Natural killer cell (primary cell): ENCODE measurements at regions not wholly inside any gene's neighbourhood (a gene's known extent, or its start where the extent isn't known, plus 50 kb on each side); places are given as distances from the start of the nearest gene placed in this dataset.
"Not testable (repeated sequence)": the region's sequence is repeated elsewhere in the genome, so short reads cannot be mapped to it uniquely, and the experiment has no call there.

Experiments used
- ATAC-seq, 3 donors: fragments of 150-1000 bp in 2 of 3; fragments of 200-7000 bp in 1 of 3; cut with Tn5 transposase; 1 replicate in 1 of 3; 2 replicates in 2 of 3; pipeline ENCODE4 v1.10.0; 2021; ENCODE audit warnings: mild to moderate bottlenecking in 2 of 3, moderate library complexity in 2 of 3
- DNase-seq, 2 donors: peaks; one replicate each; pipeline versions ENCODE4 v3.0.0 to v3.0.0-alpha.2; 2013 to 2021; ENCODE audit warnings: mixed read lengths in 1 of 2
- H3K27ac ChIP-seq: one replicate; pipeline ENCODE4 v1.5.1; 2013; ENCODE audit warnings: mild to moderate bottlenecking, low read length
- H3K27me3 ChIP-seq: one replicate; pipeline ENCODE4 v1.6.1; 2013; ENCODE audit warnings: low read length; ENCODE audit not compliant: control insufficient read depth, insufficient read depth
- H3K36me3 ChIP-seq: one replicate; pipeline ENCODE4 v1.6.1; 2013; ENCODE audit warnings: low read length; ENCODE audit not compliant: control insufficient read depth, insufficient read depth
- H3K4me1 ChIP-seq: one replicate; pipeline ENCODE4 v1.6.1; 2013; ENCODE audit warnings: low read length; ENCODE audit not compliant: control insufficient read depth, insufficient read depth
- H3K4me3 ChIP-seq: one replicate; pipeline ENCODE4 v1.5.1; 2013; ENCODE audit warnings: low read length
- H3K9me3 ChIP-seq: one replicate; pipeline ENCODE4 v1.6.1; 2013; ENCODE audit warnings: low read length; ENCODE audit not compliant: control insufficient read depth, insufficient read depth
- H3K27ac Mint-ChIP-seq, 2 donors: one replicate each; pipeline ENCODE4 v1.8.0; 2022; ENCODE audit warnings: mild to moderate bottlenecking in 2 of 2, mixed read lengths in 2 of 2, moderate library complexity in 1 of 2
- H3K27me3 Mint-ChIP-seq, 2 donors: one replicate each; pipeline ENCODE4 v1.8.0; 2022; ENCODE audit warnings: low read depth in 2 of 2, mixed read lengths in 2 of 2
- H3K36me3 Mint-ChIP-seq: one replicate; pipeline ENCODE4 v1.8.0; 2022; ENCODE audit warnings: mixed read lengths
- H3K4me1 Mint-ChIP-seq, 2 donors: one replicate each; pipeline ENCODE4 v1.8.0; 2022; ENCODE audit warnings: mixed read lengths in 2 of 2
- H3K4me3 Mint-ChIP-seq: one replicate; pipeline ENCODE4 v1.8.0; 2022; ENCODE audit warnings: mild to moderate bottlenecking, moderate library complexity, mixed read lengths
- H3K9me3 Mint-ChIP-seq, 2 donors: one replicate each; pipeline ENCODE4 v1.8.0; 2022; ENCODE audit warnings: mixed read lengths in 2 of 2
- CTCF ChIP-seq: fragments of 200-600 bp; IDR thresholded peaks from one replicate; pipeline ENCODE4 v1.8.0; 2022; ENCODE audit warnings: antibody characterized with exemption
- WGBS: methylation state at CpG from one replicate; pipeline ENCODE4 v1.1.7; 2013; ENCODE audit warnings: missing lambda C conversion rate; ENCODE audit not compliant: insufficient coverage; 5-methylcytosine and 5-hydroxymethylcytosine counted together
- intact Hi-C: fragments of 100-400 bp; cut with micrococcal nuclease; formaldehyde crosslinking; loops from one replicate; pipeline ENCODE4 v1.14.2; 2022

GRCh38 chr6:27139756-27140579 lies 107.5 kb upstream of the PRSS16 start:
- Mint-ChIP-seq H3K4me3 (peak overlapping the region; percentile 93), H3K9me3 (no peaks in the 10 kb centered on the region), H3K36me3 (no peaks in the 10 kb centered on the region), H3K27ac (peak overlapping the region; percentile 97 to 98), H3K4me1 (peaks cover 36 to 41% of the 10 kb centered on the region in 2 donors), H3K27me3 (no peaks in the 10 kb centered on the region)
- no peaks in the 10 kb centered on the region for H3K27me3 ChIP-seq
- peak overlapping the region; percentile 100 for H3K27ac ChIP-seq
- WGBS = 3% methylated on average over 13 of the region's 18 CpGs
- H3K36me3 ChIP-seq = no peaks in the 10 kb centered on the region
- peaks cover 21% of the 10 kb centered on the region for H3K4me1 ChIP-seq
- DNase-seq (peak in 1 of 2 donors; percentile 44), ATAC-seq (peak; percentile 6 to 42 (median 19))
- intact Hi-C loops = loop anchor here (2.0 kb wide), 1 partner anchor 941 kb away; a partner anchor contains a TSS
- no peaks in the 10 kb centered on the region for H3K9me3 ChIP-seq
- peak overlapping the region; percentile 92 for H3K4me3 ChIP-seq
- TF ChIP-seq CTCF = no peak

GRCh38 chr6:27140999-27141528 lies 106.4 kb upstream of the PRSS16 start:
- no peaks in the 10 kb centered on the region for H3K9me3 Mint-ChIP-seq
- intact Hi-C loops = no loop called here
- Histone ChIP-seq H3K27me3 (no peaks in the 10 kb centered on the region), H3K4me3 (no peak overlapping the region), H3K27ac (no peak overlapping the region), H3K4me1 (peaks cover 27% of the 10 kb centered on the region), H3K9me3 (no peaks in the 10 kb centered on the region), H3K36me3 (no peaks in the 10 kb centered on the region)
- H3K4me1 Mint-ChIP-seq = peaks cover 36 to 41% of the 10 kb centered on the region in 2 donors
- peak overlapping the region; percentile 9 for H3K4me3 Mint-ChIP-seq
- H3K27me3 Mint-ChIP-seq = no peaks in the 10 kb centered on the region
- 67% methylated on average over 2 of the region's 5 CpGs for WGBS
- no peaks in the 10 kb centered on the region for H3K36me3 Mint-ChIP-seq
- peak overlapping the region; percentile 97 to 98 for H3K27ac Mint-ChIP-seq
- no peak for ATAC-seq
- no peak for DNase-seq
- no peak for TF ChIP-seq CTCF

- Mint-ChIP-seq H3K4me3 (peak overlapping the region; percentile 45), H3K9me3 (no peaks in the 10 kb centered on the region), H3K27me3 (no peaks in the 10 kb centered on the region), H3K4me1 (peaks cover 36 to 41% of the 10 kb centered on the region in 2 donors), H3K36me3 (no peaks in the 10 kb centered on the region), H3K27ac (peak overlapping the region; percentile 97 to 98)
- intact Hi-C loops = no loop called here
- Histone ChIP-seq H3K27me3 (no peaks in the 10 kb centered on the region), H3K4me1 (peaks cover 27% of the 10 kb centered on the region), H3K36me3 (no peaks in the 10 kb centered on the region), H3K4me3 (no peak overlapping the region), H3K9me3 (no peaks in the 10 kb centered on the region), H3K27ac (no peak overlapping the region)
- DNase-seq = no peak
- 52% methylated on average over 2 of the region's 3 CpGs for WGBS
- no peak for TF ChIP-seq CTCF
- no peak for ATAC-seq
Measured at GRCh38 chr6:27141529-27142015, 105.9 kb upstream of the PRSS16 start.

GRCh38 chr6:27143020-27143388 lies 104.5 kb upstream of the PRSS16 start:
- ATAC-seq, DNase-seq, intact Hi-C loops, H3K27me3 ChIP-seq, H3K36me3 ChIP-seq, H3K36me3 Mint-ChIP-seq, H3K27ac ChIP-seq, H3K9me3 ChIP-seq, H3K9me3 Mint-ChIP-seq, H3K4me3 ChIP-seq, H3K27me3 Mint-ChIP-seq: not testable (repeated sequence)
- H3K4me1 ChIP-seq = peaks cover 37% of the 10 kb centered on the region
- 87% methylated on average over 4 of the region's 4 CpGs for WGBS
- Mint-ChIP-seq H3K4me3 (peak overlapping the region; percentile 11), H3K27ac (peak overlapping the region in 1 of 2 donors; percentile 27), H3K4me1 (peaks cover 35 to 40% of the 10 kb centered on the region in 2 donors)
